GM12891 (cell line): ENCODE measurements at regions not wholly inside any gene's neighbourhood (a gene's known extent, or its start where the extent isn't known, plus 50 kb on each side); places are given as distances from the start of the nearest gene placed in this dataset.

Experiments used
- POLR2A ChIP-seq: IDR thresholded peaks from 2 replicates; pipeline ENCODE4 v1.6.1; 2011; ENCODE audit warnings: low read depth, low read length, control low read depth
- POLR2AphosphoS5 ChIP-seq: IDR thresholded peaks from 2 replicates; pipeline ENCODE4 v1.6.1; 2011; ENCODE audit warnings: low read depth, low read length, control low read depth
- POU2F2 ChIP-seq: IDR thresholded peaks from 2 replicates; pipeline ENCODE4 v1.6.1; 2011; ENCODE audit warnings: low read depth, mild to moderate bottlenecking, control low read depth, low read length, moderate library complexity

- TF ChIP-seq POLR2A (no peak), POU2F2 (no peak), POLR2AphosphoS5 (no peak)
Measured at GRCh38 chr2:34985474-34985873, 1370.1 kb upstream of the CRIM1 start.
